ENCODE measurements at regions not wholly inside any gene's neighbourhood (a gene's known extent, or its start where the extent isn't known, plus 50 kb on each side); places are given as distances from the start of the nearest gene placed in this dataset.

GRCh38 chr12:5371631-5372030 is 60.3 kb upstream of the NTF3 start:
- H3F3A ChIP-seq (ENCODE audit: low read length, unreplicated experiment) = no peaks in the 10 kb centered on the region
- CTCF ChIA-PET = no interaction called here
- TF ChIP-seq EZH2 (IDR thresholded peaks at IDR 0.05; ENCODE audit: low read length, unreplicated experiment) (no peak), CTCF (conservative IDR thresholded peaks at IDR 0.05; ENCODE audit: low read depth, low read length) (no peak), EZH2phosphoT487 (IDR thresholded peaks at IDR 0.05; ENCODE audit: borderline replicate concordance, low read length) (no peak)
- no peaks in the 10 kb centered on the region for H3K4me1 ChIP-seq (ENCODE audit: insufficient read depth, low read length)
- H3K27ac ChIP-seq (ENCODE audit: low read length) = no peak overlapping the region
- intact Hi-C loops (cut with micrococcal nuclease) = no loop called here
- H3K9me3 ChIP-seq (ENCODE audit: low read length) = no peaks in the 10 kb centered on the region
- POLR2A ChIA-PET (ENCODE audit: unreplicated experiment) = no interaction called here
- H4K20me1 ChIP-seq (ENCODE audit: low read length) = no peaks in the 10 kb centered on the region
- no peak overlapping the region for H2AFZ ChIP-seq (ENCODE audit: low read length)
- ATAC-seq (no peak), DNase-seq (no peak)
- H3K79me2 ChIP-seq (ENCODE audit: low read length) = no peaks in the 10 kb centered on the region
- H3K36me3 ChIP-seq (ENCODE audit: low read depth, low read length) = no peaks in the 10 kb centered on the region
- H3K9me2 ChIP-seq (replicated peaks; ENCODE audit: low read length) = no peaks in the 10 kb centered on the region
- no TSS peak for BruUV-seq (replicated peaks)
- H3K4me2 ChIP-seq (ENCODE audit: low read length) = no peak overlapping the region
- H3K4me3 ChIP-seq (ENCODE audit: low read length) = no peak overlapping the region
- no peak overlapping the region for H3K9ac ChIP-seq (ENCODE audit: low read length)
- H3K27me3 ChIP-seq (ENCODE audit: low read length) = peaks cover 10% of the 10 kb centered on the region; the same call in 1 of the 2 replicates

- BruUV-seq (replicated peaks) = no TSS peak
- H3K4me3 ChIP-seq (ENCODE audit: low read length) = no peak overlapping the region
- CTCF ChIA-PET = no interaction called here
- POLR2A ChIA-PET (ENCODE audit: unreplicated experiment) = no interaction called here
- no peak for DNase-seq
- no peaks in the 10 kb centered on the region for H3K4me1 ChIP-seq (ENCODE audit: insufficient read depth, low read length)
- no peaks in the 10 kb centered on the region for H4K20me1 ChIP-seq (ENCODE audit: low read length)
- H3K27ac ChIP-seq (ENCODE audit: low read length) = no peak overlapping the region
- TF ChIP-seq EZH2phosphoT487 (IDR thresholded peaks at IDR 0.05; ENCODE audit: borderline replicate concordance, low read length) = no peak
- no peak for TF ChIP-seq EZH2 (IDR thresholded peaks at IDR 0.05; ENCODE audit: low read length, unreplicated experiment)
- TF ChIP-seq CTCF (conservative IDR thresholded peaks at IDR 0.05; ENCODE audit: low read depth, low read length) = no peak
- no peak overlapping the region for H3K9ac ChIP-seq (ENCODE audit: low read length)
- H3F3A ChIP-seq (ENCODE audit: low read length, unreplicated experiment) = no peaks in the 10 kb centered on the region
- no peaks in the 10 kb centered on the region for H3K79me2 ChIP-seq (ENCODE audit: low read length)
- peaks cover 4% of the 10 kb centered on the region; the same call in 1 of the 2 replicates for H3K27me3 ChIP-seq (ENCODE audit: low read length)
- ATAC-seq = no peak
- no peaks in the 10 kb centered on the region for H3K36me3 ChIP-seq (ENCODE audit: low read depth, low read length)
- no peak overlapping the region for H3K4me2 ChIP-seq (ENCODE audit: low read length)
- no peaks in the 10 kb centered on the region for H3K9me3 ChIP-seq (ENCODE audit: low read length)
- no peak overlapping the region for H2AFZ ChIP-seq (ENCODE audit: low read length)
- H3K9me2 ChIP-seq (replicated peaks; ENCODE audit: low read length) = no peaks in the 10 kb centered on the region
- intact Hi-C loops (cut with micrococcal nuclease) = no loop called here
Measured at GRCh38 chr12:5374713-5375112, 57.2 kb upstream of the NTF3 start.

- ChIA-PET POLR2A (ENCODE audit: unreplicated experiment) (no interaction called here), CTCF (no interaction called here)
- no peaks in the 10 kb centered on the region for H3F3A ChIP-seq (ENCODE audit: low read length, unreplicated experiment)
- H3K9me3 ChIP-seq (ENCODE audit: low read length) = no peaks in the 10 kb centered on the region
- no peak for DNase-seq
- H4K20me1 ChIP-seq (ENCODE audit: low read length) = no peaks in the 10 kb centered on the region
- H2AFZ ChIP-seq (ENCODE audit: low read length) = no peak overlapping the region
- TF ChIP-seq EZH2 (IDR thresholded peaks at IDR 0.05; ENCODE audit: low read length, unreplicated experiment) (no peak), CTCF (conservative IDR thresholded peaks at IDR 0.05; ENCODE audit: low read depth, low read length) (no peak), EZH2phosphoT487 (IDR thresholded peaks at IDR 0.05; ENCODE audit: borderline replicate concordance, low read length) (no peak)
- no peak overlapping the region for H3K4me2 ChIP-seq (ENCODE audit: low read length)
- ATAC-seq = no peak
- no peaks in the 10 kb centered on the region for H3K9me2 ChIP-seq (replicated peaks; ENCODE audit: low read length)
- intact Hi-C loops (cut with micrococcal nuclease) = no loop called here
- H3K79me2 ChIP-seq (ENCODE audit: low read length) = no peaks in the 10 kb centered on the region
- H3K4me1 ChIP-seq (ENCODE audit: insufficient read depth, low read length) = no peaks in the 10 kb centered on the region
- H3K27me3 ChIP-seq (ENCODE audit: low read length) = no peaks in the 10 kb centered on the region
- no TSS peak for BruUV-seq (replicated peaks)
- H3K27ac ChIP-seq (ENCODE audit: low read length) = no peak overlapping the region
- H3K36me3 ChIP-seq (ENCODE audit: low read depth, low read length) = no peaks in the 10 kb centered on the region
- H3K9ac ChIP-seq (ENCODE audit: low read length) = no peak overlapping the region
- no peak overlapping the region for H3K4me3 ChIP-seq (ENCODE audit: low read length)
Measured at GRCh38 chr12:5375547-5376295, 56.2 kb upstream of the NTF3 start.
